ENCODE measurements at regions not wholly inside any gene's neighbourhood (a gene's known extent, or its start where the extent isn't known, plus 50 kb on each side); places are given as distances from the start of the nearest gene placed in this dataset.
A peak's percentile ranks its signal among the peaks of the same experiment; 100 is the strongest.

GRCh38 chr2:61670591-61671501 lies 132.7 kb upstream of the XPO1 start:
- peak in 2 of 3 donors; percentile 61 to 66 for TF ChIP-seq POLR2A (IDR thresholded peaks at IDR 0.05)
- TF ChIP-seq CTCF (IDR thresholded peaks at IDR 0.05), result peak in 1 of 7 experiments; percentile 7
- peak; percentile 56 to 77 (median 68) for DNase-seq
- peak; percentile 89 for ATAC-seq
- peak overlapping the region; percentile 82 to 96 (median 90) for H3K27ac ChIP-seq
- WGBS, 2 donors, result 1 to 3% methylated on average over 3 of the region's 3 CpGs
- H3K4me3 ChIP-seq, result no peak overlapping the region
- H3K4me1 ChIP-seq, result peaks cover 29% of the 10 kb centered on the region
- H3K27me3 ChIP-seq, result no peaks in the 10 kb centered on the region
- H3K9me3 ChIP-seq, result peaks cover 0 to 4% (median 0%) of the 10 kb centered on the region in 3 donors
- intact Hi-C loops (cut with DNase I), result no loop called here
- no peaks in the 10 kb centered on the region for H3K36me3 ChIP-seq (replicated peaks in 1 of 2; ENCODE audit: insufficient read depth in 1 of 2, low read depth in 2 of 2)

GRCh38 chr2:61664190-61664589 lies 126.0 kb upstream of the XPO1 start:
- ATAC-seq, result no peak
- no peak for DNase-seq
- H3K4me3 ChIP-seq, result no peak overlapping the region
- no peaks in the 10 kb centered on the region for H3K27me3 ChIP-seq
- intact Hi-C loops (cut with DNase I), result no loop called here
- no peak overlapping the region for H3K27ac ChIP-seq
- H3K4me1 ChIP-seq, result peaks cover 23% of the 10 kb centered on the region
- no peaks in the 10 kb centered on the region for H3K36me3 ChIP-seq (replicated peaks in 1 of 2; ENCODE audit: insufficient read depth in 1 of 2, low read depth in 2 of 2)
- WGBS, 2 donors, result 90 to 96% methylated on average over 1 of the region's 1 CpG
- TF ChIP-seq POLR2A (IDR thresholded peaks at IDR 0.05), result no peak
- TF ChIP-seq CTCF (IDR thresholded peaks at IDR 0.05), result no peak
- no peaks in the 10 kb centered on the region for H3K9me3 ChIP-seq

- TF ChIP-seq POLR2A (IDR thresholded peaks at IDR 0.05) (no peak), CTCF (IDR thresholded peaks at IDR 0.05) (no peak)
- Histone ChIP-seq H3K4me3 (no peak overlapping the region), H3K9me3 (no peaks in the 10 kb centered on the region), H3K4me1 (peaks cover 28% of the 10 kb centered on the region), H3K27ac (peak overlapping the region in 1 of 4 donors; percentile 54), H3K27me3 (no peaks in the 10 kb centered on the region), H3K36me3 (replicated peaks in 1 of 2; ENCODE audit: insufficient read depth in 1 of 2, low read depth in 2 of 2) (no peaks in the 10 kb centered on the region)
- 38 to 41% methylated on average over 7 of the region's 7 CpGs for WGBS, 2 donors
- ATAC-seq (no peak), DNase-seq (peak in 2 of 4 donors; percentile 39 to 48)
- intact Hi-C loops (cut with DNase I), result no loop called here
Observed at GRCh38 chr2:61662990-61663389, 124.8 kb upstream of the XPO1 start.

- ATAC-seq, result peak; percentile 84
- TF ChIP-seq POLR2A (IDR thresholded peaks at IDR 0.05) (peak in 2 of 3 donors; percentile 22 to 32), CTCF (IDR thresholded peaks at IDR 0.05) (peak in 4 of 7 experiments; percentile 35 to 47 (median 40))
- Histone ChIP-seq H3K27me3 (no peaks in the 10 kb centered on the region), H3K4me3 (no peak overlapping the region), H3K36me3 (replicated peaks in 1 of 2; ENCODE audit: insufficient read depth in 1 of 2, low read depth in 2 of 2) (no peaks in the 10 kb centered on the region), H3K27ac (peak overlapping the region; percentile 48 to 83 (median 73)), H3K9me3 (no peaks in the 10 kb centered on the region), H3K4me1 (peaks cover 28% of the 10 kb centered on the region)
- intact Hi-C loops (cut with DNase I), result no loop called here
- WGBS, 2 donors, result 33 to 45% methylated on average over 4 of the region's 4 CpGs
- peak; percentile 59 to 79 (median 62) for DNase-seq
Observed at GRCh38 chr2:61660511-61661388, 122.6 kb upstream of the XPO1 start.
